ENCODE measurements at regions not wholly inside any gene's neighbourhood (a gene's known extent, or its start where the extent isn't known, plus 50 kb on each side); places are given as distances from the start of the nearest gene placed in this dataset.
"Not testable (repeated sequence)": the region's sequence is repeated elsewhere in the genome, so short reads cannot be mapped to it uniquely, and the experiment has no call there.

- DNase-seq = not testable (repeated sequence)
These were observed 106.0 kb downstream of the BUD13 start for GRCh38 chr11:116666673-116667249.

- DNase-seq = no peak
These were observed 107.3 kb downstream of the BUD13 start for GRCh38 chr11:116665523-116665922.

- DNase-seq = no peak
These were observed 111.7 kb downstream of the BUD13 start for GRCh38 chr11:116661056-116661455.

- DNase-seq = no peak
These were observed 112.8 kb downstream of the BUD13 start for GRCh38 chr11:116660011-116660410.

GRCh38 chr11:116658876-116659535 lies 113.8 kb downstream of the BUD13 start:
- no peak for DNase-seq

GRCh38 chr11:116657842-116658825 lies 114.7 kb downstream of the BUD13 start:
- DNase-seq = no peak

GRCh38 chr11:116656011-116656410 lies 116.8 kb downstream of the BUD13 start:
- DNase-seq = no peak

- DNase-seq = no peak
These were observed 118.3 kb downstream of the BUD13 start for GRCh38 chr11:116654526-116654925.

GRCh38 chr11:116653206-116653605 lies 119.6 kb downstream of the BUD13 start:
- DNase-seq = no peak

GRCh38 chr11:116651737-116652237 lies 121.0 kb downstream of the BUD13 start:
- no peak for DNase-seq

- DNase-seq = no peak
These were observed 121.6 kb downstream of the BUD13 start for GRCh38 chr11:116651098-116651736.

GRCh38 chr11:116650052-116650451 lies 122.7 kb downstream of the BUD13 start:
- DNase-seq = no peak

GRCh38 chr11:116649268-116649667 lies 123.5 kb downstream of the BUD13 start:
- DNase-seq = no peak

- no peak for DNase-seq
These were observed 124.3 kb downstream of the BUD13 start for GRCh38 chr11:116648247-116649174.

GRCh38 chr11:116647305-116648080 lies 125.3 kb downstream of the BUD13 start:
- no peak for DNase-seq

- DNase-seq = no peak
These were observed 126.6 kb downstream of the BUD13 start for GRCh38 chr11:116646191-116646590.

- DNase-seq = no peak
These were observed 127.9 kb downstream of the BUD13 start for GRCh38 chr11:116644941-116645305.

- DNase-seq = no peak
These were observed 128.4 kb downstream of the BUD13 start for GRCh38 chr11:116644201-116644940.

- no peak for DNase-seq
These were observed 129.3 kb downstream of the BUD13 start for GRCh38 chr11:116643521-116643920.

- DNase-seq = no peak
These were observed 129.9 kb downstream of the BUD13 start for GRCh38 chr11:116642902-116643301.
